ENCODE measurements at regions not wholly inside any gene's neighbourhood (a gene's known extent, or its start where the extent isn't known, plus 50 kb on each side); places are given as distances from the start of the nearest gene placed in this dataset.

DNA sequence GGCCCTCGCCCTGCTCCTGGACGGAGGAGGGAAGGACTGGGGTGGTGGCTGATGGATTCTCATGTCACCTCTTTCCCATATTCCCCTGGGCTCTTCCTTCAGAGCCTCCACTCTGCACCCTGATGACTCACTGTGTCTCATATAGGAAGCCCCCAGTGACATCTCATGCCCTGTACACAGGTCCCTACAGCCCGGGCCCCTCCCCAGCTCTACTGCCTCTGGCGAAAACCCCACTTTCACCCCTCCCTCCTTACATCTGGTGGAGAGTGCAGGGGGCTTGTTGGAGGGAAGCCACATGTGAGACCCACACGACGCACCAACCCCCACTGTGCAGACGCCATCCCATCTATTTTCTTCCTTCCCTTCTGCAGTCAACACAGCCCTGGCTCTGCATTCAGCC, 72.8 kb upstream of the ZNF479 start:
- TF ChIP-seq, protein P1, sequence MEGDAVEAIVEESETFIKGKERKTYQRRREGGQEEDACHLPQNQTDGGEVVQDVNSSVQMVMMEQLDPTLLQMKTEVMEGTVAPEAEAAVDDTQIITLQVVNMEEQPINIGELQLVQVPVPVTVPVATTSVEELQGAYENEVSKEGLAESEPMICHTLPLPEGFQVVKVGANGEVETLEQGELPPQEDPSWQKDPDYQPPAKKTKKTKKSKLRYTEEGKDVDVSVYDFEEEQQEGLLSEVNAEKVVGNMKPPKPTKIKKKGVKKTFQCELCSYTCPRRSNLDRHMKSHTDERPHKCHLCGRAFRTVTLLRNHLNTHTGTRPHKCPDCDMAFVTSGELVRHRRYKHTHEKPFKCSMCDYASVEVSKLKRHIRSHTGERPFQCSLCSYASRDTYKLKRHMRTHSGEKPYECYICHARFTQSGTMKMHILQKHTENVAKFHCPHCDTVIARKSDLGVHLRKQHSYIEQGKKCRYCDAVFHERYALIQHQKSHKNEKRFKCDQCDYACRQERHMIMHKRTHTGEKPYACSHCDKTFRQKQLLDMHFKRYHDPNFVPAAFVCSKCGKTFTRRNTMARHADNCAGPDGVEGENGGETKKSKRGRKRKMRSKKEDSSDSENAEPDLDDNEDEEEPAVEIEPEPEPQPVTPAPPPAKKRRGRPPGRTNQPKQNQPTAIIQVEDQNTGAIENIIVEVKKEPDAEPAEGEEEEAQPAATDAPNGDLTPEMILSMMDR (IDR thresholded peaks at IDR 0.05) = no peak
- TF ChIP-seq POLR2AphosphoS5 (IDR thresholded peaks at IDR 0.05) = no peak

Data from breast epithelium (tissue), 3 donors.